HEK293T (cell line): ENCODE measurements at regions not wholly inside any gene's neighbourhood (a gene's known extent, or its start where the extent isn't known, plus 50 kb on each side); places are given as distances from the start of the nearest gene placed in this dataset.

ENCODE experiments used
- CTCF ChIA-PET: fragments of 350-600 bp; formaldehyde crosslinking; extraction: SDS; loops from one replicate; lab custom pipeline; 2021; ENCODE audit warnings: antibody characterized with exemption, inconsistent platforms; lab: Yijun Ruan, JAX
- POLR2A ChIA-PET: fragments of 350-600 bp; formaldehyde crosslinking; extraction: SDS; loops from one replicate; lab custom pipeline; 2020; ENCODE audit warnings: antibody characterized with exemption, inconsistent platforms; lab: Yijun Ruan, JAX
- DNase-seq: peaks from one replicate; pipeline ENCODE4 v3.0.0; 2012; ENCODE audit warnings: mixed read lengths; ENCODE audit errors: extremely low spot score
- ARNT ChIP-seq: fragments of 450-650 bp; IDR thresholded peaks from 2 replicates; pipeline ENCODE4 v1.6.1; 2017; ENCODE audit warnings: mild to moderate bottlenecking
- BHLHE40 ChIP-seq: fragments of 450-650 bp; IDR thresholded peaks from 2 replicates; pipeline ENCODE4 v1.6.1; 2016; ENCODE audit warnings: mild to moderate bottlenecking, moderate library complexity, borderline replicate concordance
- CTBP1 ChIP-seq: fragments of 450-650 bp; IDR thresholded peaks from 2 replicates; pipeline ENCODE4 v1.6.1; 2016; ENCODE audit warnings: borderline replicate concordance
- ELF4 ChIP-seq: fragments of 450-650 bp; IDR thresholded peaks from 2 replicates; pipeline ENCODE4 v1.6.1; 2017; ENCODE audit warnings: antibody characterized with exemption
- FOXA1 ChIP-seq: fragments of 450-650 bp; IDR thresholded peaks from 2 replicates; pipeline ENCODE4 v1.6.1; 2016; ENCODE audit warnings: mild to moderate bottlenecking
- FOXK2 ChIP-seq: fragments of 450-650 bp; IDR thresholded peaks from 2 replicates; pipeline ENCODE4 v1.6.1; 2016; ENCODE audit warnings: mild to moderate bottlenecking
- FOXM1 ChIP-seq: fragments of 450-650 bp; IDR thresholded peaks from 2 replicates; pipeline ENCODE4 v1.6.1; 2017; ENCODE audit warnings: mild to moderate bottlenecking, borderline replicate concordance
- HDGF ChIP-seq: fragments of 450-650 bp; IDR thresholded peaks from 2 replicates; pipeline ENCODE4 v1.6.1; 2017; ENCODE audit warnings: antibody characterized with exemption, borderline replicate concordance
- L3MBTL2 ChIP-seq: fragments of 450-650 bp; conservative IDR thresholded peaks from 2 replicates; pipeline ENCODE4 v1.6.1; 2016; ENCODE audit warnings: mild to moderate bottlenecking
- LEF1 ChIP-seq: fragments of 450-650 bp; IDR thresholded peaks from 2 replicates; pipeline ENCODE4 v1.6.1; 2017; ENCODE audit warnings: mild to moderate bottlenecking, borderline replicate concordance
- NFRKB ChIP-seq: fragments of 450-650 bp; IDR thresholded peaks from 2 replicates; pipeline ENCODE4 v1.6.1; 2016; ENCODE audit warnings: mild to moderate bottlenecking, moderate library complexity
- PKNOX1 ChIP-seq: fragments of 450-650 bp; IDR thresholded peaks from 2 replicates; pipeline ENCODE4 v1.6.1; 2016
- SP1 ChIP-seq: fragments of 450-650 bp; IDR thresholded peaks from 2 replicates; pipeline ENCODE4 v1.6.1; 2017
- SUZ12 ChIP-seq: fragments of 450-650 bp; IDR thresholded peaks from 2 replicates; pipeline ENCODE4 v1.6.1; 2016; ENCODE audit warnings: mild to moderate bottlenecking
- TARDBP ChIP-seq: fragments of 450-650 bp; IDR thresholded peaks from 2 replicates; pipeline ENCODE4 v1.6.1; 2016
- ZNF384 ChIP-seq: fragments of 450-650 bp; IDR thresholded peaks from 2 replicates; pipeline ENCODE4 v1.6.1; 2016

- ChIA-PET CTCF (interaction anchor here (0.6 kb wide), 1 partner anchor 740 kb away, joined by 3 read pairs; no protein-coding TSS in a partner anchor), POLR2A (interaction anchor here (0.9 kb wide), 1 partner anchor 15 kb away, joined by 3 read pairs; no protein-coding TSS in a partner anchor)
- TF ChIP-seq PKNOX1, result no peak
- TF ChIP-seq NFRKB, result no peak
- TF ChIP-seq LEF1, result no peak
- TF ChIP-seq FOXA1, result no peak
- no peak for TF ChIP-seq TARDBP
- TF ChIP-seq ARNT, result no peak
- TF ChIP-seq ZNF384, result no peak
- TF ChIP-seq SUZ12, result no peak
- DNase-seq, result no peak
These were observed 131.4 kb upstream of the ATP6AP2 start for GRCh38 chrX:40449396-40449795.

GRCh38 chrX:40448793-40449192, 132.0 kb upstream of the ATP6AP2 start:
- no peak for DNase-seq
- ChIA-PET CTCF (interaction anchor here (0.6 to 1.1 kb wide), 2 partner anchors 135 to 739 kb away, joined by 3 read pairs; no protein-coding TSS in a partner anchor), POLR2A (no interaction called here)
- no peak for TF ChIP-seq L3MBTL2
- TF ChIP-seq SP1, result no peak
- no peak for TF ChIP-seq HDGF
- no peak for TF ChIP-seq ARNT
- TF ChIP-seq FOXK2, result no peak

- TF ChIP-seq BHLHE40 (no peak), TARDBP (no peak), ZNF384 (no peak), L3MBTL2 (no peak), SP1 (no peak)
- ChIA-PET POLR2A (no interaction called here), CTCF (no interaction called here)
- DNase-seq, result no peak
These were observed 133.8 kb upstream of the ATP6AP2 start for GRCh38 chrX:40446921-40447320.

GRCh38 chrX:40445691-40446090, 135.1 kb upstream of the ATP6AP2 start:
- no peak for TF ChIP-seq CTBP1
- no peak for TF ChIP-seq ARNT
- TF ChIP-seq L3MBTL2, result no peak
- no peak for DNase-seq
- ChIA-PET POLR2A (interaction anchor here (1.0 kb wide), 1 partner anchor 11 kb away, joined by 3 read pairs; no protein-coding TSS in a partner anchor), CTCF (no interaction called here)

- ChIA-PET CTCF (no interaction called here), POLR2A (no interaction called here)
- peak; percentile 69 for TF ChIP-seq PKNOX1
- no peak for TF ChIP-seq BHLHE40
- no peak for DNase-seq
These were observed 135.8 kb upstream of the ATP6AP2 start for GRCh38 chrX:40444798-40445496.

GRCh38 chrX:40444133-40444532, 136.6 kb upstream of the ATP6AP2 start:
- DNase-seq, result no peak
- ChIA-PET CTCF (no interaction called here), POLR2A (no interaction called here)

GRCh38 chrX:40440866-40441265, 139.9 kb upstream of the ATP6AP2 start:
- POLR2A ChIA-PET, result no interaction called here
- CTCF ChIA-PET, result interaction anchor here (0.7 kb wide), 1 partner anchor 35 kb away, joined by 3 read pairs; no protein-coding TSS in a partner anchor
- TF ChIP-seq SP1 (no peak), PKNOX1 (no peak), SUZ12 (no peak), BHLHE40 (no peak), FOXM1 (no peak), TARDBP (no peak), NFRKB (no peak), ZNF384 (no peak), CTBP1 (no peak), ELF4 (no peak)
- no peak for DNase-seq

More at GRCh38 chrX:40444133-40444532, 136.6 kb upstream of the ATP6AP2 start:
- TF ChIP-seq SP1 (no peak), PKNOX1 (no peak), FOXM1 (no peak), ARNT (no peak), SUZ12 (no peak), CTBP1 (no peak), FOXA1 (no peak), BHLHE40 (no peak), ELF4 (no peak), ZNF384 (no peak), HDGF (no peak)
